WTC11 (cell line): ENCODE measurements at regions not wholly inside any gene's neighbourhood (a gene's known extent, or its start where the extent isn't known, plus 50 kb on each side); places are given as distances from the start of the nearest gene placed in this dataset.

Experiments used
- HMGXB4 ChIP-seq: sonication (generic); formaldehyde crosslinking; IDR thresholded peaks from 2 replicates; pipeline ENCODE4 v1.8.1; 2023; ENCODE audit warnings: mild to moderate bottlenecking, moderate library complexity, missing genetic modification reagents
- JUN ChIP-seq: sonication (generic); formaldehyde crosslinking; IDR thresholded peaks from 2 replicates; pipeline ENCODE4 v1.8.0; 2023; ENCODE audit warnings: mild to moderate bottlenecking, missing genetic modification reagents

- TF ChIP-seq JUN (CRISPR knock-in tag): no peak
- no peak for TF ChIP-seq HMGXB4
Observed at GRCh38 chr13:82330499-82330898, 1551.8 kb downstream of the SLITRK1 start.
